NB4 (cell line): ENCODE measurements at regions not wholly inside any gene's neighbourhood (a gene's known extent, or its start where the extent isn't known, plus 50 kb on each side); places are given as distances from the start of the nearest gene placed in this dataset.

Experiments
- CTCF ChIP-seq: IDR thresholded peaks from one replicate; pipeline ENCODE4 v1.5.1; 2012; ENCODE audit warnings: low read depth, low read length
- MAX ChIP-seq: IDR thresholded peaks from 2 replicates; pipeline ENCODE4 v1.6.1; 2011; ENCODE audit warnings: low read depth, low read length
- POLR2A ChIP-seq: IDR thresholded peaks from 2 replicates; pipeline ENCODE4 v1.6.1; 2011; ENCODE audit warnings: mild to moderate bottlenecking; ENCODE audit not compliant: insufficient read length; ENCODE audit errors: extremely low read depth

- TF ChIP-seq POLR2A (no peak), CTCF (no peak), MAX (no peak)
These were observed 88.8 kb downstream of the CD83 start for GRCh38 chr6:14206391-14206790.
